ENCODE measurements at regions not wholly inside any gene's neighbourhood (a gene's known extent, or its start where the extent isn't known, plus 50 kb on each side); places are given as distances from the start of the nearest gene placed in this dataset.

DNA sequence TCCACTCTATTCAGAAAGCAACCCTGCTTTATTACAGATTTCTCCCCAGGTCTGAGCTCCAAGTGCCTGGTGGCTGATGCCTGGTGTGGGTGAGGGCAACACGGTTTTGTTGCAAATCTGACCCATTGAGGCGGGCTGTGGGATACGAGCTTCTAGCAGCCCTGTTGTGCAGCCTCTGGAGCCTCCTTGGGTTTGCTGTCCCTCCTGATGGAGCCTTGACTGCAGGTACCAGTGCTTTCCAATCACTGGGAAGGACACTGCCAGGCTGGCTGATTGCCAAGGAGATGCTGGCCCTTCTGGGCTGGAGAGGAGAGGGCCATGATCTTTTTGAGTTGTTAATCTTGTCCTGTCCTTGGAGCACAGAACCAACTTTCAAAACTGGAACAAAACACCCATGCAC lies 151.0 kb upstream of the RGMA start:
- TF ChIP-seq, protein P1, sequence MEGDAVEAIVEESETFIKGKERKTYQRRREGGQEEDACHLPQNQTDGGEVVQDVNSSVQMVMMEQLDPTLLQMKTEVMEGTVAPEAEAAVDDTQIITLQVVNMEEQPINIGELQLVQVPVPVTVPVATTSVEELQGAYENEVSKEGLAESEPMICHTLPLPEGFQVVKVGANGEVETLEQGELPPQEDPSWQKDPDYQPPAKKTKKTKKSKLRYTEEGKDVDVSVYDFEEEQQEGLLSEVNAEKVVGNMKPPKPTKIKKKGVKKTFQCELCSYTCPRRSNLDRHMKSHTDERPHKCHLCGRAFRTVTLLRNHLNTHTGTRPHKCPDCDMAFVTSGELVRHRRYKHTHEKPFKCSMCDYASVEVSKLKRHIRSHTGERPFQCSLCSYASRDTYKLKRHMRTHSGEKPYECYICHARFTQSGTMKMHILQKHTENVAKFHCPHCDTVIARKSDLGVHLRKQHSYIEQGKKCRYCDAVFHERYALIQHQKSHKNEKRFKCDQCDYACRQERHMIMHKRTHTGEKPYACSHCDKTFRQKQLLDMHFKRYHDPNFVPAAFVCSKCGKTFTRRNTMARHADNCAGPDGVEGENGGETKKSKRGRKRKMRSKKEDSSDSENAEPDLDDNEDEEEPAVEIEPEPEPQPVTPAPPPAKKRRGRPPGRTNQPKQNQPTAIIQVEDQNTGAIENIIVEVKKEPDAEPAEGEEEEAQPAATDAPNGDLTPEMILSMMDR (IDR thresholded peaks at IDR 0.05): no peak
- TF ChIP-seq, protein P2, sequence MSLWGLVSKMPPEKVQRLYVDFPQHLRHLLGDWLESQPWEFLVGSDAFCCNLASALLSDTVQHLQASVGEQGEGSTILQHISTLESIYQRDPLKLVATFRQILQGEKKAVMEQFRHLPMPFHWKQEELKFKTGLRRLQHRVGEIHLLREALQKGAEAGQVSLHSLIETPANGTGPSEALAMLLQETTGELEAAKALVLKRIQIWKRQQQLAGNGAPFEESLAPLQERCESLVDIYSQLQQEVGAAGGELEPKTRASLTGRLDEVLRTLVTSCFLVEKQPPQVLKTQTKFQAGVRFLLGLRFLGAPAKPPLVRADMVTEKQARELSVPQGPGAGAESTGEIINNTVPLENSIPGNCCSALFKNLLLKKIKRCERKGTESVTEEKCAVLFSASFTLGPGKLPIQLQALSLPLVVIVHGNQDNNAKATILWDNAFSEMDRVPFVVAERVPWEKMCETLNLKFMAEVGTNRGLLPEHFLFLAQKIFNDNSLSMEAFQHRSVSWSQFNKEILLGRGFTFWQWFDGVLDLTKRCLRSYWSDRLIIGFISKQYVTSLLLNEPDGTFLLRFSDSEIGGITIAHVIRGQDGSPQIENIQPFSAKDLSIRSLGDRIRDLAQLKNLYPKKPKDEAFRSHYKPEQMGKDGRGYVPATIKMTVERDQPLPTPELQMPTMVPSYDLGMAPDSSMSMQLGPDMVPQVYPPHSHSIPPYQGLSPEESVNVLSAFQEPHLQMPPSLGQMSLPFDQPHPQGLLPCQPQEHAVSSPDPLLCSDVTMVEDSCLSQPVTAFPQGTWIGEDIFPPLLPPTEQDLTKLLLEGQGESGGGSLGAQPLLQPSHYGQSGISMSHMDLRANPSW (CRISPR knock-in tag; conservative IDR thresholded peaks at IDR 0.05; ENCODE audit: low read depth): no peak
- TF ChIP-seq, protein P3, sequence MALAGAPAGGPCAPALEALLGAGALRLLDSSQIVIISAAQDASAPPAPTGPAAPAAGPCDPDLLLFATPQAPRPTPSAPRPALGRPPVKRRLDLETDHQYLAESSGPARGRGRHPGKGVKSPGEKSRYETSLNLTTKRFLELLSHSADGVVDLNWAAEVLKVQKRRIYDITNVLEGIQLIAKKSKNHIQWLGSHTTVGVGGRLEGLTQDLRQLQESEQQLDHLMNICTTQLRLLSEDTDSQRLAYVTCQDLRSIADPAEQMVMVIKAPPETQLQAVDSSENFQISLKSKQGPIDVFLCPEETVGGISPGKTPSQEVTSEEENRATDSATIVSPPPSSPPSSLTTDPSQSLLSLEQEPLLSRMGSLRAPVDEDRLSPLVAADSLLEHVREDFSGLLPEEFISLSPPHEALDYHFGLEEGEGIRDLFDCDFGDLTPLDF (CRISPR knock-in tag; IDR thresholded peaks at IDR 0.05): no peak
- TF ChIP-seq, protein P4, sequence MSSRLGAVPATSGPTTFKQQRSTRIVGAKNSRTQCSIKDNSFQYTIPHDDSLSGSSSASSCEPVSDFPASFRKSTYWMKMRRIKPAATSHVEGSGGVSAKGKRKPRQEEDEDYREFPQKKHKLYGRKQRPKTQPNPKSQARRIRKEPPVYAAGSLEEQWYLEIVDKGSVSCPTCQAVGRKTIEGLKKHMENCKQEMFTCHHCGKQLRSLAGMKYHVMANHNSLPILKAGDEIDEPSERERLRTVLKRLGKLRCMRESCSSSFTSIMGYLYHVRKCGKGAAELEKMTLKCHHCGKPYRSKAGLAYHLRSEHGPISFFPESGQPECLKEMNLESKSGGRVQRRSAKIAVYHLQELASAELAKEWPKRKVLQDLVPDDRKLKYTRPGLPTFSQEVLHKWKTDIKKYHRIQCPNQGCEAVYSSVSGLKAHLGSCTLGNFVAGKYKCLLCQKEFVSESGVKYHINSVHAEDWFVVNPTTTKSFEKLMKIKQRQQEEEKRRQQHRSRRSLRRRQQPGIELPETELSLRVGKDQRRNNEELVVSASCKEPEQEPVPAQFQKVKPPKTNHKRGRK (CRISPR knock-in tag; IDR thresholded peaks at IDR 0.05; ENCODE audit: borderline replicate concordance): no peak
- TF ChIP-seq FOXJ3 (CRISPR knock-in tag; IDR thresholded peaks at IDR 0.05; ENCODE audit: borderline replicate concordance) (no peak), RELA (CRISPR knock-in tag; IDR thresholded peaks at IDR 0.05; ENCODE audit: borderline replicate concordance) (no peak), ZBTB21 (CRISPR knock-in tag; IDR thresholded peaks at IDR 0.05; ENCODE audit: borderline replicate concordance) (no peak), NR2C2 (CRISPR knock-in tag; IDR thresholded peaks at IDR 0.05) (no peak), JUN (CRISPR knock-in tag; IDR thresholded peaks at IDR 0.05) (no peak)
- TF ChIP-seq, protein P5, sequence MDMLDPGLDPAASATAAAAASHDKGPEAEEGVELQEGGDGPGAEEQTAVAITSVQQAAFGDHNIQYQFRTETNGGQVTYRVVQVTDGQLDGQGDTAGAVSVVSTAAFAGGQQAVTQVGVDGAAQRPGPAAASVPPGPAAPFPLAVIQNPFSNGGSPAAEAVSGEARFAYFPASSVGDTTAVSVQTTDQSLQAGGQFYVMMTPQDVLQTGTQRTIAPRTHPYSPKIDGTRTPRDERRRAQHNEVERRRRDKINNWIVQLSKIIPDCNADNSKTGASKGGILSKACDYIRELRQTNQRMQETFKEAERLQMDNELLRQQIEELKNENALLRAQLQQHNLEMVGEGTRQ (CRISPR knock-in tag; IDR thresholded peaks at IDR 0.05): no peak
